Astrocyte of the spinal cord (primary cell): ENCODE measurements at regions not wholly inside any gene's neighbourhood (a gene's known extent, or its start where the extent isn't known, plus 50 kb on each side); places are given as distances from the start of the nearest gene placed in this dataset.

Experiments used
- DNase-seq: peaks from one replicate; pipeline ENCODE4 v3.0.0; 2011; ENCODE audit warnings: low read depth, low spot score
- H3K4me3 ChIP-seq: 2 replicates; pipeline ENCODE4 v1.5.1; 2011; ENCODE audit warnings: low read depth, mild to moderate bottlenecking, low read length, moderate library complexity
- in situ Hi-C: cut with HindIII; loops from 2 replicates; pipeline ENCODE4 v1.10.0; 2017; ENCODE audit warnings: low sequenced_read_pairs
- TF ChIP-seq, protein P1 (sequence below): IDR thresholded peaks from 2 replicates; pipeline ENCODE4 v1.5.1; 2012; ENCODE audit warnings: low read depth, mild to moderate bottlenecking, low read length, inconsistent platforms

DNA sequence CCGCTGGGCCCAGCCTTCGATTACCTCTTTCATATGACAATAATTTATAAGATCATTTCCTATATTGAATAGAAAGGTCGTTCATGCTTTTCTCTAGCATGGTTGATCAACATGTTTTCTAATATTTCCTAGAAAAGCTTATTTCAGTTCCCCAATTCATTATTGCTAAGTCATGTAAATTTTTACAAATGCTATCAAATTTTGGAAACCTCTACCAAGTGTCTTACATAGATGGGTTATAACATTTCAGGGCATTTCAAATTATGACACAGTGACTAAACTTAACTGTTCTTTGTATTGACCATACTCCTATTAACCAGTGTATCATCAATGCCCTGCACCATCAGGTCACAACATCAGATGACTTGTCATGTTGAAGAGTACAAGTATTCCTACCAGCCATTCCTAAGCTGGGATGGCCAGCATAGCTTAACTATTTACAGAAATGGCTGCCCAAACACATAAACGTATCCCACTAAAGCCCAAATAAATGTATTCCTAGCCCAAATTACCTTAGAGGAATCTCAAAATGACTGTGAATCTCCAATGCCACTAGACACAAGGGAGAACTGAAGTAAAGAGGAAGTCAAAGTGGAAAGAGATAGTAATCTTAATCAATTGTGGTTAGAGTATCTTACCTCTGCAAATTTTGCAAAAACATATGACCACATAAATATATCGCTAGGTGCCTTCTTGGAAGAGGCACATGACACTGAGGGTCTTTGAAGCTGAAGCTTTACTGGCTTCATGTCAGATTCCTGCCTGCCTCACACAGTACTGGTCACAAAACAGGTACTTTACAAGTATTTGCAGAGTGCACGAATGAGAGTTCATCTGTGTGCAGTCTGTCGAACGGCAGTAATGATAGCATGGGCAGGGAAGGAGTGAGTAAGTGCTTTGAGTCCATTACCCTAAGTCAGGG lies 87.3 kb upstream of the TLK1 start:
- no peak overlapping the region for H3K4me3 ChIP-seq
- no peak for DNase-seq
- in situ Hi-C loops: no loop called here
- TF ChIP-seq, protein P1, sequence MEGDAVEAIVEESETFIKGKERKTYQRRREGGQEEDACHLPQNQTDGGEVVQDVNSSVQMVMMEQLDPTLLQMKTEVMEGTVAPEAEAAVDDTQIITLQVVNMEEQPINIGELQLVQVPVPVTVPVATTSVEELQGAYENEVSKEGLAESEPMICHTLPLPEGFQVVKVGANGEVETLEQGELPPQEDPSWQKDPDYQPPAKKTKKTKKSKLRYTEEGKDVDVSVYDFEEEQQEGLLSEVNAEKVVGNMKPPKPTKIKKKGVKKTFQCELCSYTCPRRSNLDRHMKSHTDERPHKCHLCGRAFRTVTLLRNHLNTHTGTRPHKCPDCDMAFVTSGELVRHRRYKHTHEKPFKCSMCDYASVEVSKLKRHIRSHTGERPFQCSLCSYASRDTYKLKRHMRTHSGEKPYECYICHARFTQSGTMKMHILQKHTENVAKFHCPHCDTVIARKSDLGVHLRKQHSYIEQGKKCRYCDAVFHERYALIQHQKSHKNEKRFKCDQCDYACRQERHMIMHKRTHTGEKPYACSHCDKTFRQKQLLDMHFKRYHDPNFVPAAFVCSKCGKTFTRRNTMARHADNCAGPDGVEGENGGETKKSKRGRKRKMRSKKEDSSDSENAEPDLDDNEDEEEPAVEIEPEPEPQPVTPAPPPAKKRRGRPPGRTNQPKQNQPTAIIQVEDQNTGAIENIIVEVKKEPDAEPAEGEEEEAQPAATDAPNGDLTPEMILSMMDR: no peak

DNA sequence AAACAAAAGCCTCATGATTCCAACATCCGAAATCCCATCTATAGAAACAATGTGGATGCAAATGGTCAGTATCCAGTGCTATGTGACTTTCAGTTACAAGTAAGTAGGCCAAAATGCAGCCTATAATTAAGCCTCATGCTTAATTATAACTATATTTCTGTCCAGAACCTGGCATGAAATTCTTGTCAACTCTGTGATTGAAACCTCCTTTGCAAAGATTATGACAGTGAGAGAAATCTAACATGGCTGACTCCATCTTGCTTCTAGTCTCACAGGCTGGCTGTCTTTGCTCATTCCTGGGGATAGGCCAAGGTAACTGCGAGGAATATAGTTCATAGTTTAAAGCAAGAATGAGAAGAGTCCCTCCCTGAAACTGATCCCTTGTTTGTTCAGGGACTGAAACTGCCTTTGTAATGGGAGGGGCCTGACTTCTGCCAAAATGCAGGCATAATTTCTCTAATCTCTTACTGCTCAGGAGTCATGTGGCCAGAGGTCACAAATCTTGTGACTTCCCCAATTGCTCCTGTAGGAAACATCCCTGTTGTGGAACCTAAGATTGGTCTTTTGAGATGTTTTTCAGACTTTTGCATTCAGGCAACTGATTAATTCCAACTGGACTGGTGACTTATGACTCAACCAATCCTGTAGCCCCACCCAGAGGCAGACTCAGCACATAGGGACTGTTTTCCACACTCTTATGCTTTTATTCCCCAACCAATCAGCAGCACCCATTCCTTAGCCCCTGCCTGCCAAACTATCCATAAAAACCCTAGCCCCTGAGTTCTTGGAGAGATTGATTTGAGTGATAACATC lies 84.5 kb upstream of the TLK1 start:
- no peak for DNase-seq
- no peak overlapping the region for H3K4me3 ChIP-seq
- in situ Hi-C loops: no loop called here
- TF ChIP-seq, protein P1: no peak

DNA sequence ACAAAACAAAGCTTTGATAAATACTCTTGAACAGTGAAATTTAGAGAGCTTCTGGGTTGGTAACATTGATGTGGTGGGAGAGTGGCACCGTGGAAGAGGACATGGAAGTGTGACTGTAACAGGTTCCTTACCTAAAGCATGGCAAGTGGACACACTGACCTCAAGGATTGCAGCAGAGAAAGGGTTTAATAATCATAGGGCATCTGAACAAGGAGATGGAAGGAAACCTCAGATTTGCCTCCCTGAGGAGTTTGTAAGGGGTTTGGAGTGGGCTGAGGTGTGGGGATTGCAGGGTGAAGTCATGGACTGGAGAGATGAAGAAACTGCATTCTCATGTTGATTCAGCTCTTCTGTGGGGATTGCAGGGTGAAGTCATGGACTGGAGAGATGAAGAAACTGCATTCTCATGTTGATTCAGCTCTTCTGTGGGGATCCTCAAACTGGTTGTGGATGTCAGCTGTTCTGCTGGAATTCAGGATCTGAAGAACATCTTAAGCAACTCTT lies 83.8 kb upstream of the TLK1 start:
- no peak overlapping the region for H3K4me3 ChIP-seq
- in situ Hi-C loops: no loop called here
- TF ChIP-seq, protein P1: no peak
- DNase-seq: no peak

DNA sequence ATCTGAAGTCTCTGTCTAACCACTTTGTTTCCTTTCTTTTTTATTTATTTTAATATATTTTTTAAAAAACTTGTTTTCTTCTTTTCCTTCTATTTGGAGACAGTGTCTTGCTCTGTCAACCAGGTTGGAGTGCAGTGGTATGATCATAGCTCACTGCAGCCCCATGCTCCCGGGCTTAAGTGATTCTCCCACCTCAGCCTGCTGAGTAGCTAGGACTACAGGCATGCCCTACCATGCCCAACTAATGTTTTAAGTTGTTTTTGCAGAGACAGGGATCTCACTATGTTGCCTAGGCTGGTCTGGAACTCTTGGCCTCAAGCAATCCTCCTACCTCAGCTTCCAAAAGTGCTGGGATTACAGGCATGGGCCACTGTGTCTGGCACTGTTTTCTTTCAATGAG lies 81.1 kb upstream of the TLK1 start:
- TF ChIP-seq, protein P1: no peak
- in situ Hi-C loops: no loop called here
- DNase-seq: no peak
- no peak overlapping the region for H3K4me3 ChIP-seq

- no peak overlapping the region for H3K4me3 ChIP-seq
- TF ChIP-seq, protein P1: no peak
- in situ Hi-C loops: no loop called here
- DNase-seq: no peak
Observed at GRCh38 chr2:171238946-171239345, 78.3 kb upstream of the TLK1 start.

- in situ Hi-C loops: no loop called here
- DNase-seq: no peak
- TF ChIP-seq, protein P1: no peak
- no peak overlapping the region for H3K4me3 ChIP-seq
Observed at GRCh38 chr2:171237751-171238505, 77.2 kb upstream of the TLK1 start.
